NCI-H446 treated with DMSO at 0.1 percent for 48 hours (cell line): ENCODE measurements at regions not wholly inside any gene's neighbourhood (a gene's known extent, or its start where the extent isn't known, plus 50 kb on each side); places are given as distances from the start of the nearest gene placed in this dataset.
"Not testable (repeated sequence)": the region's sequence is repeated elsewhere in the genome, so short reads cannot be mapped to it uniquely, and the experiment has no call there.

Experiments used
- DNase-seq: peaks from one replicate; lab custom pipeline; 2025; lab: John Stamatoyannopoulos, UW

GRCh38 chr9:82895822-82896110, 167.2 kb downstream of the RASEF start:
- no peak for DNase-seq

DNA sequence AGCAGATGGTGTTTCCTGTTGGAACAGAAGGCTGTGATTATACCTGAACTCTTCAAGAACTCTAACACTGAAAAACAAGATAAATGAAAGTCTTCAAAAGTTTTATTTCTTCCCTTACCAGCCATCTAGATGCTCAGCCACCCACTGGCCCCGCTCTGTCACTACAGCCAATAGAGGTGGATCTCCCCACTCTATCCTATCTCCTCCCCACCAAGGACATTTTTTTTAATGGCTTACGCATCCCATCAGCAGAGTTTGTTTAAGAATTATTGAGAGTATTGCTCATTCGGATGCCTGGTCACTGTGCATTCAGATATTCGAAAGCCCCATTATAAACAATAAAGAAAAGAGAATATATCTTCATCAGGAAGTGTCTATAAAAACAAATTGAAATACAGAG, 159.4 kb downstream of the RASEF start:
- DNase-seq: no peak

DNA sequence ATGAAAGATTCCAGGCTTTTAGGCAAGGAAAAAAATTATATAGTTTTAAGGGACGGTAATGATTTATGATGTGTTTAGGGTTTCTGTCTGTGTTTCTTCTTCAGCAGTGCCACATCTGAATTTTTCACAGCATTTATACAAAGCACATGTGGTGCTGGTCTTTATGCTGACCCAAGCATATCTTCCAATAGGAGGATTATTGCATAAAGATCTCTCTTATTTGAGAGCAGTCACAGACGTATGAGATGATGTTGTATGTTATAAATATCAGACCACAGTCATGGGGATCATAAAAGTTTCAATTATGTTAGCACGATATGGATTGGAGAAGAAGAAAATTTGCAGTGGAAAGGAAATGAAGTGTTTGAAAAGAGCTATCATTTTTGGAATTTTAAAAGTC, 150.9 kb downstream of the RASEF start:
- DNase-seq: no peak

GRCh38 chr9:82912645-82913044, 150.3 kb downstream of the RASEF start:
- no peak for DNase-seq

- DNase-seq: not testable (repeated sequence)
Measured at GRCh38 chr9:82916238-82916637, 146.7 kb downstream of the RASEF start.

GRCh38 chr9:82920154-82920553, 142.8 kb downstream of the RASEF start:
- no peak for DNase-seq

DNA sequence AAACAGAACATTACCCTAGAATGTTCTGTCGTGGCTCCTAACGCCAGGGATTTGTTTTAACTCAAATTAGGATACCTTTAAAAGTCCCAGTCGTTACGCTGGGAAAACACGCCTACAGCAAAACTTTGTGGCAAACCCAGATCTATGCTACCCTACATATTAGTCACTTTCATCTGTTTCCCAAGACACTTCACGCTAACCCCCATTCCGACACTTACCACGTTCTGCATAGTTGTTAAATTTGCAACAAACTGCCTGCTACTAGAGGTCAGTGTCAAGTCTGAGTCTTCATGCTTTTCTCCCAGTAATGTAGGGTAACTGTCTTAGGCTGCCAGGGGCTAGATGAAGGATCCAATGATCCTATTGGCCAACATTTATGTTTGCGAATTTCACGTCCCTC, 140.3 kb downstream of the RASEF start:
- no peak for DNase-seq

DNA sequence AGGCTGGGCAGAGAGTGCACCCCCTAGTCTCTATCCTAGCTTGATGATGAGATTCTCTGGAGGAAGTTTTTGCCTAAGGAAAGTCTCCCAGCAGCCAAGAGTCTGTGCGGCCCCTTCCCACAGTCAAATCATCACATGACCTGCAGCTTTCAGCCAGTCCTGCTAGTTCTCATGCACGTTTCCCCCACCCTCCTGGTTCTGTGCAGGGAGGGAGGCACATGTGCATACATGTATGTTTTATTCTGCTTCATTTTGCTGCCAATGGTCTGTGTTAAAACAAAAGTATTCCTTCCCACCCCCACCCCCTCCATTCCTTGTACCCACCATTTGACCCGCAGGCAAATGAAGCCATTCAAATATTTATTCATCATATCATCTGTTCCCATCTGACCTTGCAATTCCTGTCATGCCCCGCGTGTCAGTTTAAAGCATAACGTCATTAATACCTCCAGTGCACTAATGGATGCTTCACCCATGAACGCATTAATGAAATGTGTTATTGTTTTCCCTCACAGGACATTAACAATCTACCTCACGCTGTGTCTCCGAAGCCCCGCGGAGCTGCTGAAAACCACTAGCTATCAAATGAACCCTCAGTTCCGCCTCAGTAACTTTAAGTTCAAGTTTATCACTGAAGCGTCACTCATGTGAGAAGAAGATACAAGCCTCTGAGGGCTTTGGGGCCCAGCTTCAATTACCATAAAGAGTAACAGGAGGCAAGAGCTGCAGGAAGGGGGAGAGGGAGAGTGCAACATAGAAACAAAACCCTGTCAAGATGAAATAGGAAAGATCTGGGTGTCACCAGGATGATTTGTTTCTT, 139.6 kb downstream of the RASEF start:
- no peak for DNase-seq

GRCh38 chr9:82923912-82924605, 138.9 kb downstream of the RASEF start:
- no peak for DNase-seq
